ENCODE measurements at regions not wholly inside any gene's neighbourhood (a gene's known extent, or its start where the extent isn't known, plus 50 kb on each side); places are given as distances from the start of the nearest gene placed in this dataset.

DNA sequence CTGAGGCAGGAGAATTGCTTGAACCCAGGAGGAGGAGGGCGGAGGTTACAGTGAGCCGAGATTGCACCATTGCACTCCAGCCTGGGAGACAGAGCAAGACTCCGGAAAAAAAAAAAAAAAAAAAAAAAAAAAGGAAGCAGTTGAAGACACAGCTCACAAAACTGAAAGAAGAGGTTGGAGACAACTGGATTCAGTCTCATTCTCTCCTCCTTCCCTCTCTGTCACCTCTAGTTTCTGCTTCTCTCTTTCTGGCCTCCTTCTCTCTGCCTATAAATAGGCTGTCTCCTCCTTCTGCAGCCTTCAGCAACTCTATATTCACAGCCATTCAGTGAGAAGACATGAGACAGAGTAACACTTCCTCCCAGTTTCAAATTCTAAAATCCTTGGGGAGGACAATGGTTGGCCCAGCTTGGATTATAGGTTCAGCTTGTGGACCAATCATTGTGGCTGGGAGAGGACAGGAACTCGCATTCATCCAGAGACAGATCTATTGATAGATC, 125.6 kb upstream of the HABP2 start:
- H3K36me3 Mint-ChIP-seq: no peaks in the 10 kb centered on the region
- no peak for ATAC-seq
- peaks cover 5% of the 10 kb centered on the region in 2 donors for H3K9me3 Mint-ChIP-seq
- no peak for DNase-seq (ENCODE audit: low spot score in 2 of 2)
- H3K27ac Mint-ChIP-seq: no peak overlapping the region

DNA sequence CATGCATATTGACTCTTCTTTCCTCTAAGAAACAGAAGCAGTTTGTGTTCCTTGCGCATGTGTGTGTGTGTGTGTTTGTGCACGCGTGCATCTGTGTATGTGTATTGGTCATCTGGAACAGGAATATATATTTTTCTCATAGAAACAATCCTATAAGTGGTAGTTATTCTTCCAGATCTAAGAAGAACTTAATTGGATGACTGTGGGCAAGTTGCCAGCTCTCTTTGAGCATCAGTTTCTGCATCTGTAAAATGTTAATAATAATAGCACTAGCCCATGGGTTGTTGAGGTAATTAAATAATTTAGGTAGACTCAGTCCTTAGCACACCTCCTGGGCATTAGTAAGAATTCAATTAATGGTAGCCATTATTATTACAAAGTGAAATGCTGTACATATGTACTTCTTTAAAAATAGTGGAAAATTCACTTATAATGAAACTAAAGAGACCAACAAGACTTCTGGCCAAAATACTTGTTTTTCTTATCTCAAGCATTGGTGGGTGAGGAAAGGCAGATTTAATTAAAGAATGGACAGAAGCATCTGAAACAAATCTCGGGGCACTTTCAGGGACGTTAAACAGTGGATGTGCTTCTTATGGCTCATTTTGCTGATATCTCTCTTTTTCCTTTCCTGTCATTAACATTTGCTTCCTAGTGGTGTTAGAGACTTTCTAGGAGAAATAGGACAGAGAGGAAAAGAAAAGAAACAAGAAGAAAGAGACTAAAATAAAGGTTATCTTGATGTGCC, 124.9 kb upstream of the HABP2 start:
- H3K27ac Mint-ChIP-seq: no peak overlapping the region
- no peaks in the 10 kb centered on the region for H3K36me3 Mint-ChIP-seq
- DNase-seq (ENCODE audit: low spot score in 2 of 2) (no peak), ATAC-seq (no peak)
- peaks cover 5% of the 10 kb centered on the region in 2 donors for H3K9me3 Mint-ChIP-seq

DNA sequence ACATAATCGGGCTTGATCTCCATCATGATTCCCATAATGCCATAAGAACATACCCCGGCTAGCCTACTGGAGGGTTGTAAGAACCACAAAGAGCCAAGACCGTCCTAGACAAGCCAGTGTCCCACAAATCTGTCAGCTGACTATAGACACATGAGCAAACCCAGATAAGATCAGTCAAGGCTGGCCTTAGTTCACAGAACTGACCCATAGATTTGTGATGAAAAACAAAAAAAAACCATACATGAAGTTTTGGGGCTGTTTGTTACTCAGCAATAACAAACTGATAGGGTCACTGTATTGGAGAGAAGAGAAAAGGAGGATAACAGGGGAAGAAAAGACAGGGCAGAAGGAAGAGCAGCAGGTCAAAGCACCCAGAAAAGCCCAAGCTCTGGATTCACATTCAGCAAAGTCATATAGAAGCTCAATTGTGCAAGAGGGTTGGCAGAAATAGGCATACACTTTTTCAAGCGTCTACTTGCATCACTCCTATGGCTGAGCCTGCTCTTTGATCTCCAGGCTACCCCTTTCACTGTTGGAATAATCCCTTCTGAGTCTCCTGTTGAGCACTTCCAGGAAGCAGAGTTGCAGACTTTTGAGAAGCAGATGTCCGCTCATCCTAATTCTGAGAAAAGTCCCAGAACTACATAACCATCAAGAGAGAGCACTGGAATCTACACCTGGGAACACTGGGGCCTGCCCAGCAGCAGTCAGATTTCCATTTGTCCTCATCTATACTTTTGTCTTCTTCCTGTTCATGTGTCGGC, 122.0 kb upstream of the HABP2 start:
- DNase-seq (ENCODE audit: low spot score in 2 of 2): no peak
- Mint-ChIP-seq H3K9me3 (peaks cover 5 to 9% of the 10 kb centered on the region in 2 donors), H3K27ac (no peak overlapping the region), H3K36me3 (no peaks in the 10 kb centered on the region)
- no peak for ATAC-seq

DNA sequence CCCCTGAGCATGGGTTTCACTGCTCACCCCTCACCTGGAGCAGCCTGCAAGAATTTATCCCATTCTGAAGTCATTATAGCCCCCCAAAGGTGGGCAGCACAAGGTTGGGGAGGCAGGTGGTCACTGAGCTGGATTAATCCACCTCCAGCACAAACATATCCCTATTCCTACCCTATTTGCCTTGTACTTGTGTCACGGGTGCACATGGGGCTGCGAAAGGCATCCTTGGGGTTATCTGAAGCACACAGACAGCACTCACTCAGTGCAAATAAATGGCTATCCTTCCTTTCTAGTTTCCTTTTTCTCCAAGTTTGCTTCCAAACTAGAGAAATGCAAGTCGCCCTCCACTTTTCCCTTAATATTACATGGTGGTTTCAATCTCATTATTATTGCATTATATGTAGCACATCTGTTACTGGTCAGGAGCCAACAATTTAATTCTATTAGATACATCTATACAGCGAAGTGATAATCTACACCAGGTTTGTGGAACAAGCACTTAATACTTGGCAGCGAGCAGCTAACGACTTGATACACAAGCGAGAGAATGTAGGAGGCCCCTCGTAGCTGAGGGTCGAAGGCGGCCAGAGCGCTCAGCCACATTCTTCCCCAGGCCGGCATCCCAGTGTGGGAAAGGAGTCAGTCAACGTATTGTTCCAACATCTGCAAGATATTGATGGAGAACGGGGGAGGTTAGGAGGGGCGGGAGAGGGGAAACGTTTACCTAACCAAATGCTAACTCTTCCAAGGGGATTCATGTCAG, 121.3 kb upstream of the HABP2 start:
- H3K9me3 Mint-ChIP-seq: peaks cover 5 to 9% of the 10 kb centered on the region in 2 donors
- no peak overlapping the region for H3K27ac Mint-ChIP-seq
- no peaks in the 10 kb centered on the region for H3K36me3 Mint-ChIP-seq
- ATAC-seq (no peak), DNase-seq (ENCODE audit: low spot score in 2 of 2) (no peak)

DNA sequence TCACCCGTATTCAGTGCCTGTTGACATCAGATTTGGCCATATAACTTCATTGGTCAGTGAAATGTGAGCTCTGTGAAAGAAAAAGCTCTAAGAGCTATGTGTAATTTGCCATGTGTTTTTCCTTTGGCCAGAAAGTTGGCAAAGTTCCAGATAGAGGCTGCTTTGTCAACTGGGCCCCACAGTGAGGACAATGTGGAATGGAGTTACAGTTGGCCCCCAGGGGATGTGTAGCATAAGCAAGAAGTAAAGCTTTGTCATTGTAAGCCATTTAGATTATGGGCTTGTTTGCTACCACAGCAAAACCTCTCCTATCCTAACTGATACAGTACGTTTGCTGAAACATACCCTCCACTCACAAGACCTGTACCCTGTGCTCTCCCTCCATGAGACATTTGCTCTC, 119.1 kb upstream of the HABP2 start:
- DNase-seq (ENCODE audit: low spot score in 2 of 2): no peak
- Mint-ChIP-seq H3K9me3 (peaks cover 5 to 9% of the 10 kb centered on the region in 2 donors), H3K36me3 (no peaks in the 10 kb centered on the region), H3K27ac (no peak overlapping the region)
- ATAC-seq: no peak

DNA sequence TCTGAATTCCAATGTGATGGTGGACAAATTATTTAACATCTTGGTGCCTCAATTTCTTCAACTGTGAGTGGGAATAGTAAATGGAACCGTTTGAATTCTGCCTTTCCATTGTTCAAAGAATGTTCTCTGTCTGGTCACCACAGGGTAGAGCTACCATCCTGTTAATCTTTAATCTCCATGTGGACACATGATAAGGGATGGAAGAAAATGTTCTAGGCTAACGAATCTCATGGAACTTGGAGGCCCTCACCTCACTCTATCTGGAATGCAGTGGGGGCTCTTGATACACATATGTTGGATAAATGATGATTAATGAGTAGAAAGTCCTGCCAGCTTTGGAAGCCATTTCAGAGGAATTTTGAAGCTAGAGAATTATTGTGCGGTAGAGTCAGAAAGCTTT, 118.5 kb upstream of the HABP2 start:
- peaks cover 5 to 9% of the 10 kb centered on the region in 2 donors for H3K9me3 Mint-ChIP-seq
- no peak for DNase-seq (ENCODE audit: low spot score in 2 of 2)
- H3K36me3 Mint-ChIP-seq: no peaks in the 10 kb centered on the region
- no peak for ATAC-seq
- no peak overlapping the region for H3K27ac Mint-ChIP-seq

DNA sequence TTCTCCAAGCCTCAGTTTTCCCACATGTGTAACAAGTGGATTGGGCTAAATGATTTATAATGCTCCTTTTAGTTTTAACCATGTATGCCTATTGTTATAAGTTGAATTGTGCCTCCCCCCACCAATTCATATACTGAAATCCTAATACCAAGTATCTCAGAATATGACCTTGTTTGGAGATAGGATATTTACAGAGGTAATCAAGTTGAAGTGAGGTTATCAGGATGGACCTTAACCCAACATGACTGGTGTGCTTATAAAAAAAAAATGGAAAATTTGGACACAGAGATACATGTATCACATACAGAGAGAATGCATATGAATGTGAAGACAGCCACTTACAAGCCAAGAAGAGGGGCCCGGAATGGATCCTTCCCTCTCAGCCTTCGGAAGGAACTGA, 117.9 kb upstream of the HABP2 start:
- ATAC-seq (no peak), DNase-seq (ENCODE audit: low spot score in 2 of 2) (no peak)
- Mint-ChIP-seq H3K36me3 (no peaks in the 10 kb centered on the region), H3K27ac (no peak overlapping the region), H3K9me3 (peaks cover 5 to 9% of the 10 kb centered on the region in 2 donors)

DNA sequence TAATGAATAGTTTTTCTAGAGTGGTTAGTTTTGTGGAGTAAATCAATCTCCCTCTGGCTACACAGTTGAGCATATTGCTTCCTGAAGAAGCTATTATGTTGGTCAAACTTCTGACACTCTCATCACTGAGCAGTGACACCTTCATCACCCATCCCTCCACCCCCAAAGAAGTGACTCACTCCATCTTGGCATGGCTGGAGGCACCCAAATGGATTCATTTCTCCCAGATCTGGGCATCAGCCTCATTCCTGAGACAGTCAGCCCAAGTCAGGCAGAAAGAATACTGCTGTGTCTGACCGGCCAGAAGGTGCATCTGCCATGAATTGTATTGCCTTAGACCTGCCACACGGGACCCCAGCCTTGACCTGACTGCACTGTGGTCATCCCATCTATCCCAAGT, 117.0 kb upstream of the HABP2 start:
- Mint-ChIP-seq H3K27ac (no peak overlapping the region), H3K9me3 (peaks cover 0 to 4% of the 10 kb centered on the region in 2 donors), H3K36me3 (no peaks in the 10 kb centered on the region)
- no peak for ATAC-seq
- DNase-seq (ENCODE audit: low spot score in 2 of 2): no peak

DNA sequence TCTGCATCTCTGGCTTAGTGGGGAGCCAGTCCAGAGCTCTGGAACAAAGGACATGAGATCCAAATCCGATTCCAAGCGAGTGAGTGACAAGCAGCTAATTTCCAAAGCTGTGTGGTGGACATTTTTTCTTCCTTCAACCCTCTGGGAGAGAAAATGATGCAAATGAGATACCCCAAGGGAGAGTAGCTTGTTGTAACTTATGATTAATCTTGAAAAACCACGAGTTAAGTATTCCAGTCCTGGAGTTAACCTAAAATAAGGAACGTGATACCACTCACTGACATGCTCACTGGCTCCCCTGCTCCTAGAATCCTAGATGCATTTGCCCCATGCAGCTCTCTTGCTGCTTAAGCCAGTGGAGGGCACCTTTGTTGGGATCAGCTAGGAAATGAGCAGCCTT, 116.0 kb upstream of the HABP2 start:
- no peaks in the 10 kb centered on the region for H3K36me3 Mint-ChIP-seq
- DNase-seq (ENCODE audit: low spot score in 2 of 2): no peak

DNA sequence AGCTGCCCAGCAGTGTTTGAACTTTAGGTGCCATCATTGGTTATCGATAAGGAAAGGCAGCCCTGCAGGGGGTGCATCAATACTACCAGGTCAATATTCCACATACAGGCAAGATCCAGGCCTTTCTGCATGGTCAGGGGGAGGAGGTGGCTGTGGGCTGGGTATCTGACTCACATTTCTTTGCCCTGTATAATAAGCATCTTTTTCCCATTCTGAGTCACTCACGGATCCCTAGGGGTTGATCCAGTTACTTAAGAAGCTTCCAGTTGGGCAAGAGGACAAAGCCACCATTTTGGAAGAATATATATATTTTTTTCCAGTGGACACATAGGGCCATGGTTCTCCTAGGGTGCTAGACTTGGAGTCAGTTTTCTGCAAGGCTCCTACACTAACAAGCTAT, 114.2 kb upstream of the HABP2 start:
- peaks cover 0 to 4% of the 10 kb centered on the region in 2 donors for H3K9me3 Mint-ChIP-seq
- no peak for ATAC-seq
- H3K36me3 Mint-ChIP-seq: no peaks in the 10 kb centered on the region
- no peak for DNase-seq (ENCODE audit: low spot score in 2 of 2)
- no peak overlapping the region for H3K27ac Mint-ChIP-seq

More for the DNA sequence above, 116.0 kb upstream of the HABP2 start:
- H3K9me3 Mint-ChIP-seq: peaks cover 0 to 4% of the 10 kb centered on the region in 2 donors
- H3K27ac Mint-ChIP-seq: no peak overlapping the region
- ATAC-seq: no peak

DNA sequence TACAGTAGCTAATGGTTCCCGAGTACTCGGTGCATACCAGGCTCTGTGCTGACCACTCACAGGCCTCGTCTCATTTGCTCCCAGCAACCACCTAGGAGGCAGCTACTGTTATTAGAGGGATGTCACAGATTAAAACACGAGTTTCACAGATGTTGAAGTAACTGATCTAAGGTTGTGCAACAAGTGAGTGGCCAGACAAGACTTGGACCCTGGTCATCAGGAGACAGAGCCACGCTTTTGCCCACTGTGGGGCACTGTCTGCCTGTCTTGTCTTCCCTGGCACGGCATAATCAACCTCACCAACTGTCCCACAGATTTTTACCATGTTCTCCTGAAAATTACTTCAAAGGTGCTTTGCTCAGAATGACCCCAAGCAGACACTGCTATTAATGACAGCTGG, 111.6 kb upstream of the HABP2 start:
- Mint-ChIP-seq H3K36me3 (no peaks in the 10 kb centered on the region), H3K27ac (no peak overlapping the region), H3K9me3 (no peaks in the 10 kb centered on the region)
- ATAC-seq (no peak), DNase-seq (ENCODE audit: low spot score in 2 of 2) (no peak)

DNA sequence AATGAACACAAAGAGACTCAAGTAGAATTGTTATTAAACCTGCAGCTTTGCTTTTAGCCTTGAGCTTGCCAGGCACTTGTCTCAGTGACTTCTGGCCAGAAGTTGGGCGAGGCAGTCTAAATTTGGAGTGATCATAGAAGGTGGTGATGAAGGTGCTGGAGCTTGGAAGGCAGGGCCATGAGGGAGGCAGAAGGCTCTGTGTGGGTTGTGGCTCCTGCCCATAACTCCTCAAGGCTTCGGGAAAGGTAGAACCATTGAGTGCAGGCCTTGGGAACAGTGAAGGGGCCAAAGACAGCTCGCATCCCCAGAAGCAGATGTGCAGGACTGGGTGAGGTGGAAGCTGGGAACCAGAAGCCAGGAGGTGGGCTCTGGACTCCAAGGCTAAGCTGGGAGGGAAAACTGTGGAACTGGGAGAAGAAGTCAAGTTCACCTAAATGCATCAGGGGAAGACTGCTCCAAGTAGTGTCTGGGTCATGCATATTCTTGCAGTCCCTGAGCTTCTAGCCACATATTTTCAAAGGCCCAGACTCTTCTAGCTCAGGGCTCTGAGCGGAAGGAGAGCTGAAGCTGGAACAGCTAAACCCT, 111.1 kb upstream of the HABP2 start:
- H3K27ac Mint-ChIP-seq: no peak overlapping the region
- H3K36me3 Mint-ChIP-seq: no peaks in the 10 kb centered on the region
- DNase-seq (ENCODE audit: low spot score in 2 of 2): no peak
- no peak for ATAC-seq
- H3K9me3 Mint-ChIP-seq: no peaks in the 10 kb centered on the region

DNA sequence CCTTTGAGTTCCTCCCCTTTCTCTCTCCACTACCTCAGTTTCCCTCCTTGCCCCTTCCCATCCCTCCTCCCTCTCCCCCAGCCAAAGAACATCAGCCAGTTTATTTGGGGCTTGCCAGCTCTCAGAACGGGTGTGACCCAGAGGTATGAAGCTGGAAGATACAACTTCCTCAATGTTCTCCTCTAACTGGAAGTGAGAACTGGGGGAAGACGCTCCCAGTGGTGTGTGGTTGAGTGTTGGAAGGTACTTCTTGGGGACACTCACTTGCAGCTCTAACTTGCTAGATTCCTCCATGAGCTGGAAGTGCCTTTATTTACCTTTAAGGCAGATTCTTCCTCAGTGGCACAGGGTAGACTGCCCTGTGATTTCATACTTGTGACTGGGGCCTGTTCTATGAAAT, 110.5 kb upstream of the HABP2 start:
- Mint-ChIP-seq H3K36me3 (no peaks in the 10 kb centered on the region), H3K9me3 (no peaks in the 10 kb centered on the region), H3K27ac (no peak overlapping the region)
- ATAC-seq: no peak
- no peak for DNase-seq (ENCODE audit: low spot score in 2 of 2)

DNA sequence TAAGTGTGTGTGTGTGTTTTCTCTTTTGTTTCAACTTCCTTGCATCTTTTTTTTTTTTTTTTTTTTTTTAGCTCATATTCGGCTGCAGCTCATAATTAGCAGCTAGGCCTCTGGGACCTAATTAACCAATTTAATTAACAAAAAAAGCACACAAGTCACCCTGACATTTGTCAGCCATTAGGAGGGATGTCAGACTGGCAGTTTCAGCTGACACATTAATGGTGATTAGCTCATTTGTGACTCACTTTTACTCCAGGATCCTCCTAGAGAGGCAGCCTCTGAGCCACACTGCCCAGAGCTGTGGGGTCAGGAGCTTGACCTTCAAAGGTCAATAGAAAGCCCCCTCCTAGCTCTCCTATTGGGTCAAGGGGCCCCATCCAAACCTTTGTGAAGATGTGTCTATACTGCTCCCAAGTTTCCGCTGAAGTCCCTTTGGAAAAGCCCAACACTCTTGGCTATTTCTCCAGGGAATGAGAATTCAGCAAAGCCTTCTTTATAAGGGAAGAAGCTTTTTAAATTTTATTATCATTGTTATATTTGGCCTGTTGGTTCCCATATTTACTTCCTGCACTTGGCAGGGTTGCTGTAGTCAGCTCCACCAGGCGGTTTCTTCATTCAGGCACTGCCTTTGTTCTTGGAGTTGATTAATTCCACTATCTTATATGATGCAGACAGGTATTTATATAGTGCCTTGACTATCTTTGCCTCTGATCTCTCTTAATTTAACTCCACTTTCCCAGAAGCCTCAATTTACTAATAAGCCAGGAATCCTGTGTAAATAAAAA, 109.5 kb upstream of the HABP2 start:
- Mint-ChIP-seq H3K27ac (no peak overlapping the region), H3K36me3 (no peaks in the 10 kb centered on the region), H3K9me3 (no peaks in the 10 kb centered on the region)
- ATAC-seq: no peak
- no peak for DNase-seq (ENCODE audit: low spot score in 2 of 2)

DNA sequence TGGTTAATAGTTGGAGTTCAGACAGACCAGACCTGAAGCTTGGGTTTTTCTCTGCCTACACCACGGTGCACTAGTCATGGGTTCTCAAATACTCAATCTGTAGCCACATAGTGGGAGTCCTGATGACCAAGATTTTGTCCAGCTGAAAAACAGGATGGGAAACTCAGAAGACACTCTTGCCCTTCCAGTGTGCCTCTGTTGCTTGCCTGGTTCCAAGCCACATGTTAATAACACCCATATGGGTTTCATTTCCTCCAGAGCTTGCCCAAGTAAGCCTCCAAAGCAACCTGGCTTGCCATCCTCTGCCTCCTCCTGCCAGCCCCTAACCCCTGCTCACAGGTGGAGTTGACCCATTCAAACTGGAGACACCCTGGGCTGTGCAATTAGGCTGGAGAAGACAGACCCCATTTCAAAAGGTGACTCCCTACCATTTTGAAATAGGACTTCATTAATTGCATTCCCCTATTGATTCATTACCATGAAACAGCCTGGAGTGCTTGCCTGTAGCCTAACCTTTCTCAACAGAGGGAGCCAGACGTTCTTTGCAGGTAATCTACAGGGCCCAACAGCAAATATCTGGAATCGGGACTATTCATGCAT, 108.0 kb upstream of the HABP2 start:
- Mint-ChIP-seq H3K27ac (no peak overlapping the region), H3K9me3 (no peaks in the 10 kb centered on the region), H3K36me3 (no peaks in the 10 kb centered on the region)
- no peak for DNase-seq (ENCODE audit: low spot score in 2 of 2)
- ATAC-seq: no peak

DNA sequence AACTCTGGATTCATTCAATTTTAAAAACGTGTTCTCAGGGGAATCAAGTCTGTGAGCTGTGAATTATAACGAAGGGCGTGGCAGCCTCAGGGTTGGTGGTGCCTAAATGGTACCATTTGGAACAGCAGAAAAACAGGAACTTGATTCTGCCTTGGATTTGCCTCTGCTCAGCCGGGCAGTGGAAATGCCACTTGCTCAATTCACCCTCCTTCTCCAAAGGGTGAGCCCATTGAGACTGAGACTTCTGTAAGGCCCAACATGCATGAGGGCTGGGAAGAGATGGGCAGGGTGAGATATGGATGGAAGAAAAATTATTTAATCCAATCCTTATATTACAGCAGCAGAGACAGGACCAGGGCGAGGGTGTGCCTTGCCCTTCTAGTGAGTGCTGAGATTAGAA, 107.1 kb upstream of the HABP2 start:
- H3K27ac Mint-ChIP-seq: no peak overlapping the region
- H3K36me3 Mint-ChIP-seq: no peaks in the 10 kb centered on the region
- ATAC-seq: no peak
- no peak for DNase-seq (ENCODE audit: low spot score in 2 of 2)
- no peaks in the 10 kb centered on the region for H3K9me3 Mint-ChIP-seq
